AG08396 (cell line): ENCODE measurements at regions not wholly inside any gene's neighbourhood (a gene's known extent, or its start where the extent isn't known, plus 50 kb on each side); places are given as distances from the start of the nearest gene placed in this dataset.
"Not testable (repeated sequence)": the region's sequence is repeated elsewhere in the genome, so short reads cannot be mapped to it uniquely, and the experiment has no call there.

Experiments
- DNase-seq: peaks from one replicate; pipeline ENCODE4 v3.0.0; 2012; ENCODE audit warnings: low spot score, mixed read lengths

- DNase-seq: no peak
Observed at GRCh38 chr2:195359043-195359735, 297.8 kb upstream of the SLC39A10 start.

DNA sequence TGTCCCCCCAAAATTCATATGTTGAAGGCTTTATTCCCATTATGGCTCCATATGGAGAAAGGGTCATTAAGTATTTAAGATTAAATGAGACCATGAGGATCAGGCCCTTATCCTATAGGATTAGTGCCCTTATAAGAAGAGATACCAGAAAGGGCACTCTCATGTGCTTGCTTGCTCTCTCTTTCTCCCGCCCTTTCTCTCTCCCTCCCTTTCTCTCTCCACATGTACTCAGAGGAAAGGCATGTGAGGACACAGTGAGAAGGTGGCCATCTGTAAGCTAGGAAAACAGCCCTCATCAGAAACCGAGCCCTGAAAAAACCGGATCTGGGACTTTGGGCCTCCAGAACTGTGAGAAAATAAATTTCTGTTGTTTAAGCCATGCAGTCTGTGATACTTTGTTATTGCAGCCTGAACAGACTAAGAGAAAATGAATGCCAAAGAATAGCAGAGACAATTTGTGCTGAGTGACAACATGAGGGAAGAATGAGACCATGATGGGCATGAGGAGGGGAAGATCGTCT, 300.0 kb upstream of the SLC39A10 start:
- no peak for DNase-seq

- DNase-seq: no peak
Observed at GRCh38 chr2:195356026-195356425, 301.0 kb upstream of the SLC39A10 start.

DNA sequence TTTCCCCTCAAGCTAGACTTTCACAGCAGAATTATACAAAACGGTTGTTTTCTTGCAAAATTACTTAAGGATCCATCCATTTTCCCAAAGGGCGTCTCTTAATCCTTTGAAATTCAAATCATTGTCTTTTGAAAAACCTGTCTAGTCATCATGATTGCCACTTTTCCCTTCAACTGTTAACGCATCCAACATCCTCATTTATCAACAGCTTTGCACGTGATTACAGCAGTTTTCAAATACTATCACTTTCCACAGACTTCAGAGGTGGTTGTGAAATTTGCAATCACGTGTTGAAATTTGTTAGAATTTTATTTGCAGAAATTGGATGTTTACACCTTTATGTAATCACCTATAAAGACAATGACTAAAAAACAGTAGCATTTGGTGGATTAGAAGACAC, 304.4 kb upstream of the SLC39A10 start:
- DNase-seq: no peak

- peak; percentile 33 for DNase-seq
Observed at GRCh38 chr2:195343942-195344530, 313.0 kb upstream of the SLC39A10 start.

DNA sequence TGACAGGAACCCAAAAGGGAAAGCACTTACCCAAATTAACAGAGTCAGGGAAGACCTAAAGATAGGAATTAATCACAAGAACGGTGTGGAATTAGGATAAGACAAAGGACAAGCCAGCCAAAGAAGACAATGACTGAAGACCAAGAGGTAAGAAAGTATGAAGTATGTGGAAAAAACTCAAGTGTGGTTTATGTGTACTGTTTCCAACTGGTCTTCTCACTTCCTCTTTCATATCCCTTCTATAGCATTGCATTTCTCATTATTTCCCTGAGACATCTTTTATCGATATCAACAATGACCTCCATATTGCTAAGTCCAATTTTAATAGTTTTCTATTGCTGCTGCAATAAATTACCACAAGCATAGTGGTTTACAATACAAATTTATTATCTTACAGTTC, 313.5 kb upstream of the SLC39A10 start:
- DNase-seq: no peak

DNA sequence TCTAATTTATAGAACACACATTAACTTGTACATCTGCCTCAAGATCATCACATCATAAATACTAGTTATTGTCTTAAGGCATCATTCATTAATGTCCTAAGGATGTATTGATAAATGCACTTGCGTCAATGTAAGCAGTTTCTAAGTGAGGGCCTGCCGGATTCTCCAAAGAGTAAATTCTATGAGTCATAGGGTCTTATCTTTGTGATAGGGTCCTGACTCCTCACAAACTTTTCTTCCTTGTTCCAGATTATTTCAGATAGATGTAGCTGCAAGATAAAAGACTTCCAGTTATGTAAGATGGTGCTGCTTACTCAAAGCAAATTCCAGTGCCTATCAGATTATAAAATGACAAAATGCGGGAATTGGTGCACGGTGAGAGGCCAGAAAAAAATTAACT, 315.0 kb upstream of the SLC39A10 start:
- DNase-seq: no peak

DNA sequence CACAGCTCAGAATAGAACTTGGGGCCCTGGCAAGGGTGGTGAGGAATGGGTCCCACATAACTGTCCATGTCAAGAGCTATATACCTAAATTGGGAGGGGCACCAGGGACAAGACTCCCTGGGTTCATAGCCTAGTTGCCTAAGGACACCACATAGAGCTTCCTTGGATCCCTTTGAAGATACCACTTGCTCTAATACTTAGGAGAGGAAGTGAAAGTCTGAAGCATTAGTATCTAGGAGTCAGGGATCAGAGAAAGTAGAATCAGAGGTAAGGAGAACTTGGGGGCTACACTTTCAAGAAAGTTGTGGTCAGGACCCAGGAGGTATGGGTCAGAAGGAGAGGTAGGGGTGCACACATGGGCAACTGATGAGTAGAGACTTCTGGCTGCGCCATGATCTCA, 318.2 kb upstream of the SLC39A10 start:
- no peak for DNase-seq

DNA sequence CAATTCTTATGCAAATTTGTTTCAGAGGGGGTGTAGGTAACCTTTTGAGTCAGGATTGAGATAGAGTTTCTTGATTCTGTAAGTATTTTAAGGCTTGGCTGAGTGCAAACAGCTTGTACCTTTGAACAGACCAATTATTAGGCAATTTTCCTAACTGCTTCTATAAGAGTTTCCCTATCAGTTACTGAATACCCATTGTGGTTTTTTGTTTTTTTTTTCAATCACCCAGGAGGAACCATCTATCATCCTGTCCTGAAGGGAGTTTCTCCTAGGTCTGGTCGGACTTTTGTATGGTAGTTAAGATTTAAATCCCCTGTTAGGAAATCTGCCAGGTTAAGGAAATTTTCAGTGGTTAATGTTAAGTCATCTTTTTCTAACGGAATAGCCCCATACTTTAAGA, 319.4 kb upstream of the SLC39A10 start:
- no peak for DNase-seq

GRCh38 chr2:195333869-195334268, 323.2 kb upstream of the SLC39A10 start:
- no peak for DNase-seq

GRCh38 chr2:195331966-195332365, 325.1 kb upstream of the SLC39A10 start:
- DNase-seq: no peak

- no peak for DNase-seq
Observed at GRCh38 chr2:195331129-195331528, 325.9 kb upstream of the SLC39A10 start.

- no peak for DNase-seq
Observed at GRCh38 chr2:195330513-195330956, 326.5 kb upstream of the SLC39A10 start.

DNA sequence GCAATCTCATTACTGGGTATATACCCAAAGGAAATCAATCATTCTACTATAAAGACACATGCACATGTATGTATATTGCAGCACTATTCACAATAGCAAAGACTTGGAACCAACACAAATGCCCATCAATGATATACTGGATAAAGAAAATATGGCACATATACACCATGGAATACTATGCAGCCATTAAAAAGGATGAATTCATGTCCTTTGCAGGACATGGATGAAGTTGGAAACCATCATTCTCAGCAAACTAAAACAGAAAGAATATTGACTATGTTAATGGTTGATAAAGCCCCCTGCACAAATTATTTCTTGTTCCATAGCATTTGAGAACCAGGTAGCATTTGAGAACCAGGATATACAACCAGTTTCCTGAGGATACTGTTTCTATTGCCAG, 327.2 kb upstream of the SLC39A10 start:
- not testable (repeated sequence) for DNase-seq

DNA sequence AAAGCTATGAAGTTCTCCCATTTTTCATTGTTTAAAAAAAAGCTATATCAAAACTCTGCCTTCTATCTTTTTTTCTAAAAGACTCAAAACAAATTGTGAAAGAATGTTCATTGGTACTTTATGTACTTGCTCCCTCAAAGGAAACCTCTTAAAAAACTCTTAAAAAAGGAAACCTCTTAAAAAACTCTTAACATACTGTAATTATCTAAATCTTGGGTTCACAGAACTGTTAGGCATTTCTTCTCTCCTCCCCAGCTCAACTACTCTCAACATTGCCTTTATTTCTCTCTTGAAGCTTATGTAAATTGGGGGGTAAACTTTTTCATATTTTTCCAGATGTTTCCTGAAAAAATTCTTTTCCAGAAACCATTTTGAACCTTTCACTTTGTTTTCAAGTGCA, 330.5 kb upstream of the SLC39A10 start:
- DNase-seq: no peak

DNA sequence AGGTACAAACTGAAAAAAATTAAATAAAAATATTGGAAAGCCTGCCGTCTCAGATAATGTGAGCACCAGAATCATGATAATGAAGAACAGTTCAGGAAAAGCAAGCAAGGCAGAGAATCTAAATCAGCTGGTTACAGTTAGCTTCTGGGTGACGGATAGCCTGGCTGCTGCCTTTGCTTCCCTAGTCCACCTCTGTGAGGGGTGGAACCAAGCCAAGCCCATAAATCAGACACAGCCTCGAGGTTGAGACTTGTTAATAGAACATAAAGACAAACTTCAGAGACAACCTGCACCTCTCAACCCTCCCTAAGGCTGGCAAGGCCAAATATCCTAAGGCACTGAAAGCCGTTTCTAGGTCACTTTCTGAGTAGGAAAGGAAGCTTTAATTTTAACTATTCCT, 334.7 kb upstream of the SLC39A10 start:
- no peak for DNase-seq

- no peak for DNase-seq
Observed at GRCh38 chr2:195320413-195320973, 336.5 kb upstream of the SLC39A10 start.

- no peak for DNase-seq
Observed at GRCh38 chr2:195319548-195320412, 337.2 kb upstream of the SLC39A10 start.

DNA sequence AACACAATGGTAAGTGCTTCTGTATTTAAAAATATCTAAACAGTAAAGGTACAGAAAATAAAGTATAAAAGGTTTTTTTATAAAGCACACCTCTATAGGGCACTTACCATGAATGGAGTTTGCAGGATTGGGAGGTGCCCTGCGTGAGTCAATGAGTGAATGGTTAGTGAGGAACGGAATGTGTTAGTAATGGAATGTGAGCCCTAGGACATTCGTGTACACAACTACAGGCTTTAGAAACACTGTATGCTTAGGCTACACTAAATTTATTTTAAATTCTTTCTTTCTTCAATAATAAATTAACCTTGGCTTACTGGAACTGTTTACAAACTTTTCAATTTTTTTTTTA, 337.9 kb upstream of the SLC39A10 start:
- peak; percentile 57 for DNase-seq

DNA sequence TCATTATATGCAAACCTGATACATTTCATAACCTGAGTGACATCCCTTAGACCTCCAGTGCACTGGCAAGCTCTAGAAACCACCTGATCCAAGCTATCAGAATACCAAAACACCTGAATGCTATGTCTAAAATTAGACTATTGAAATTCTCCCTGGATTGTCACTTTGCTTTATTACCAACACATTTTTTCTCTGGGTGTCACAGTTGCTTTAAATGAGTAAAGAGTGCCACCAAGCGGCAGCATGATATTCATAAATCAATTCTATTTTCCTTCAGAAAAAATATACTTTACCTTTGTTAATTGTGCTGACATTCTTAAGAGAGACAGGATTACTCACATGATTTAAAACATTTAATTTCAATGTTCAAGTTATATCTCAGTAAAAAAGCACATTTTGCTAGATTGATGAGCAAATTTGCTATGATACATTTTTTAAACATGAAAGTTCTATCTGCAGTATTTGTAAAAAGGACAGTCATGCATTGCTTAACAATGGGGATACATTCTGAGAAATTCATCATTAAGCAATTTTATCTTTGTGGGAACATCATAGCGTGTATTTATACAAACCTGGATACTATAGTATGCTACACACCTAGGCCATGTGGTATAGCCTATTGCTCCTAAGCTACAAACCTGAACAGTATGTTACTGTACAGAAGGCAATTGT, 338.4 kb upstream of the SLC39A10 start:
- DNase-seq: peak; percentile 53

GRCh38 chr2:195317550-195317949, 339.5 kb upstream of the SLC39A10 start:
- DNase-seq: no peak

DNA sequence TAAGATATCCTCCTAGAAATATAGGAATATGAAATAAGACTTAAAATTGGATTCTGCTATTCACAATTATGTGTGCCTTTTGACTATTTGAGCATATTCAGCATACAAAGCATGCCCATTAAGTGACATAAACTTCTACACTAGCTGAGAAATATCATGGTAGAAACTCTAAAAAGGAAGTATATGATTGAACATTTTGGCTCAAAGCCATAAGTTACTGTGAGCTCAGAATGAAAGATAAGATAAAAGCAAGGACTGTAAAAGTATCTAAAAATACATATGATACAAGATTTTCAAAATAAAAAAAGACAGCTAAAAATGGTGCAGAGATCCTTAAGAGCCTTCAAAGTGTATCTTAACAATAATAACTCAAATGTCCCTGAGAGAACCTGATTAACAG, 340.5 kb upstream of the SLC39A10 start:
- DNase-seq: no peak
